ENCODE measurements at regions not wholly inside any gene's neighbourhood (a gene's known extent, or its start where the extent isn't known, plus 50 kb on each side); places are given as distances from the start of the nearest gene placed in this dataset.

GRCh38 chr4:181364504-181364903 is 878.7 kb upstream of the TENM3 start:
- DNase-seq (ENCODE audit: low spot score): no peak

- DNase-seq (ENCODE audit: low spot score): no peak
Observed at GRCh38 chr4:181365671-181366070, 877.5 kb upstream of the TENM3 start.

- DNase-seq (ENCODE audit: low spot score): no peak
Observed at GRCh38 chr4:181372014-181372413, 871.2 kb upstream of the TENM3 start.

- DNase-seq (ENCODE audit: low spot score): no peak
Observed at GRCh38 chr4:181376058-181376457, 867.1 kb upstream of the TENM3 start.

GRCh38 chr4:181388061-181388460 is 855.1 kb upstream of the TENM3 start:
- DNase-seq (ENCODE audit: low spot score): no peak

GRCh38 chr4:181416966-181417365 is 826.2 kb upstream of the TENM3 start:
- no peak for DNase-seq (ENCODE audit: low spot score)

- DNase-seq (ENCODE audit: low spot score): no peak
Observed at GRCh38 chr4:181418496-181418895, 824.7 kb upstream of the TENM3 start.

- no peak for DNase-seq (ENCODE audit: low spot score)
Observed at GRCh38 chr4:181420950-181421349, 822.3 kb upstream of the TENM3 start.

GRCh38 chr4:181424362-181425016 is 818.7 kb upstream of the TENM3 start:
- DNase-seq (ENCODE audit: low spot score): no peak

GRCh38 chr4:181427076-181427475 is 816.1 kb upstream of the TENM3 start:
- no peak for DNase-seq (ENCODE audit: low spot score)

- no peak for DNase-seq (ENCODE audit: low spot score)
Observed at GRCh38 chr4:181431006-181431405, 812.2 kb upstream of the TENM3 start.

GRCh38 chr4:181431661-181432060 is 811.5 kb upstream of the TENM3 start:
- DNase-seq (ENCODE audit: low spot score): no peak

- no peak for DNase-seq (ENCODE audit: low spot score)
Observed at GRCh38 chr4:181432335-181432734, 810.9 kb upstream of the TENM3 start.

GRCh38 chr4:181437895-181438294 is 805.3 kb upstream of the TENM3 start:
- DNase-seq (ENCODE audit: low spot score): no peak

- no peak for DNase-seq (ENCODE audit: low spot score)
Observed at GRCh38 chr4:181438641-181439040, 804.6 kb upstream of the TENM3 start.

GRCh38 chr4:181443021-181443420 is 800.2 kb upstream of the TENM3 start:
- DNase-seq (ENCODE audit: low spot score): no peak

- DNase-seq (ENCODE audit: low spot score): no peak
Observed at GRCh38 chr4:181465826-181466225, 777.4 kb upstream of the TENM3 start.

- no peak for DNase-seq (ENCODE audit: low spot score)
Observed at GRCh38 chr4:181468451-181468850, 774.8 kb upstream of the TENM3 start.

GRCh38 chr4:181470306-181470705 is 772.9 kb upstream of the TENM3 start:
- no peak for DNase-seq (ENCODE audit: low spot score)

- no peak for DNase-seq (ENCODE audit: low spot score)
Observed at GRCh38 chr4:181475359-181475758, 767.8 kb upstream of the TENM3 start.

- no peak for DNase-seq (ENCODE audit: low spot score)
Observed at GRCh38 chr4:181475781-181476507, 767.3 kb upstream of the TENM3 start.

- DNase-seq (ENCODE audit: low spot score): no peak
Observed at GRCh38 chr4:181476508-181476890, 766.7 kb upstream of the TENM3 start.

GRCh38 chr4:181477591-181477990 is 765.6 kb upstream of the TENM3 start:
- DNase-seq (ENCODE audit: low spot score): no peak

- DNase-seq (ENCODE audit: low spot score): no peak
Observed at GRCh38 chr4:181478656-181479055, 764.5 kb upstream of the TENM3 start.
